Upper lobe of right lung (tissue), 1 donor: ENCODE measurements at regions not wholly inside any gene's neighbourhood (a gene's known extent, or its start where the extent isn't known, plus 50 kb on each side); places are given as distances from the start of the nearest gene placed in this dataset.
"Not testable (repeated sequence)": the region's sequence is repeated elsewhere in the genome, so short reads cannot be mapped to it uniquely, and the experiment has no call there.

Source experiments
- ATAC-seq: fragments of 200-7000 bp; cut with Tn5 transposase; one replicate; pipeline ENCODE4 v1.9.1; 2020; ENCODE audit warnings: mild to moderate bottlenecking, moderate library complexity
- DNase-seq: peaks from one replicate; pipeline ENCODE4 v3.0.0-alpha.2; 2020
- H3K27ac ChIP-seq: fragments of 200-600 bp; one replicate; pipeline ENCODE4 v1.8.0; 2022
- H3K27me3 ChIP-seq: fragments of 200-600 bp; one replicate; pipeline ENCODE4 v1.8.0; 2022; ENCODE audit warnings: mild to moderate bottlenecking
- H3K36me3 ChIP-seq: fragments of 200-600 bp; one replicate; pipeline ENCODE4 v1.8.0; 2022
- H3K4me1 ChIP-seq: fragments of 200-600 bp; one replicate; pipeline ENCODE4 v1.8.0; 2022
- H3K4me3 ChIP-seq: fragments of 200-600 bp; one replicate; pipeline ENCODE4 v1.8.0; 2022; ENCODE audit warnings: mild to moderate bottlenecking
- H3K9me3 ChIP-seq: fragments of 200-600 bp; one replicate; pipeline ENCODE4 v1.8.0; 2022
- CTCF ChIP-seq: fragments of 200-600 bp; IDR thresholded peaks from one replicate; pipeline ENCODE4 v1.8.0; 2022; ENCODE audit warnings: antibody characterized with exemption
- intact Hi-C: fragments of 100-400 bp; cut with DNase I; formaldehyde crosslinking; loops from one replicate; pipeline ENCODE4 v1.11.0; 2022
- donor health status: DM: no; HTN: yes; CAD: no; lungs with severe emphysema.

DNA sequence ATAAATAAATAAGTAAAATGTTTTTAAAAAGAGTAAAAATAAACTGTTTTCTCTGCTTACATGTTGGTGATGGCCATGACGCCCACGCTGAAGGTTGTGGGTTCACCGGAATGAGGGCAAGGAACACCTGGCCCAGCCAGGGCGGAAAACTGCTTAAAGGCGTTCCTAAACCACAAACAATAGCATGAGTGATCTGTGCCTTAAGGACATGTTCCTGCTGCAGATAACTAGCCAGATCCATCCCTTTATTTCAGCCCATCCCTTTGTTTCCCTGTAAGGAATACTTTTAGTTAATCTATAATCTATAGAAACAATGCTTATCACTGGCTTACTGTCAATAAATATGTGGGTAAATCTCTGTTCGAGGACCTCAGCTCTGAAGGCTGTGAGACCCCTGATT is 63.3 kb upstream of the CEP78 start:
- ATAC-seq, DNase-seq, H3K4me3 ChIP-seq, H3K4me1 ChIP-seq, H3K27me3 ChIP-seq, H3K9me3 ChIP-seq, H3K36me3 ChIP-seq, intact Hi-C loops, H3K27ac ChIP-seq: not testable (repeated sequence)

- TF ChIP-seq CTCF, result no peak
- no peak overlapping the region for H3K4me3 ChIP-seq
- H3K9me3 ChIP-seq, result no peaks in the 10 kb centered on the region
- no peaks in the 10 kb centered on the region for H3K36me3 ChIP-seq
- DNase-seq, result no peak
- no peak overlapping the region for H3K27ac ChIP-seq
- no peaks in the 10 kb centered on the region for H3K4me1 ChIP-seq
- intact Hi-C loops, result no loop called here
- H3K27me3 ChIP-seq, result no peaks in the 10 kb centered on the region
- ATAC-seq, result no peak
These were observed 64.2 kb upstream of the CEP78 start for GRCh38 chr9:78171651-78172050.

DNA sequence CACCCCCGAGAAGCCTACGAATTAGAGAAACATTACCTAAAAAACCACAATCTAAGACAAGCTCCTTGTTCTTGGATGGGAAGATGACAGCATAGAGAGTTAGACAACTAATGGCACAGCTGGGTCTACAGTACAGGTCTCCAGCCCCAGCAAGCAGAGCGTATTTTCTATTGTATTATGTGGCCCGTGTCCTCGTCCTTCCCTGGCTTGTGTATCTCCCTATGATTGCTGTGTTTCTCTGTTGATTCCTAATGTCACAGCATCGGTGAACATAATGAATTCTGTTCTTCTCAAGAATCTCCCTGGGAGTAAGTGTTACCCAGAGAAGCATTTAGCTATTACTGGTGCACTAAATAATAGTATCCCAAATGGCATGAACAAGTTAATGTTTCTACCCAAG is 66.8 kb upstream of the CEP78 start:
- H3K27ac ChIP-seq, result no peak overlapping the region
- H3K4me1 ChIP-seq, result no peaks in the 10 kb centered on the region
- intact Hi-C loops, result no loop called here
- ATAC-seq (no peak), DNase-seq (no peak)
- no peaks in the 10 kb centered on the region for H3K36me3 ChIP-seq
- no peaks in the 10 kb centered on the region for H3K9me3 ChIP-seq
- no peaks in the 10 kb centered on the region for H3K27me3 ChIP-seq
- TF ChIP-seq CTCF, result no peak
- H3K4me3 ChIP-seq, result no peak overlapping the region

DNA sequence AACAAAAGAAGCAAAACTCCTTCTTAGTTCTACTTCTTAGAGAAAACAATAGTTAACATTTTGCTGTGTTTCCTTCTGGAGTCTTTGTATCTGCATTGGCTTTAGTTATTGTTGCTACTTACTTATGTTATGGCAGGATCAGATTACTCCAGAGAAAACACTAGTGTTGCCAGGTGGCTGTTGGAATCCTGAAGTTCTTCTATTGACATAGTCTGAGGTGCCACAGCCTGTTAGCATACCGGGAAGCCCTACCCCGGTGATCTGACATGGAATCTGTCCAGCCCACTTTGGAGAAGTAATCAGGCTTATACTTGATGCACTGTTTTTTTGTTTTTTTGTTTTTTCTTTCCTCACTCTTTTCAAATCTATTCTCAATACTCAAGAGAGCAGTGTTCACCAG is 68.5 kb upstream of the CEP78 start:
- no peak overlapping the region for H3K27ac ChIP-seq
- no peaks in the 10 kb centered on the region for H3K9me3 ChIP-seq
- H3K4me3 ChIP-seq, result no peak overlapping the region
- no peak for DNase-seq
- ATAC-seq, result peak; percentile 84
- no peaks in the 10 kb centered on the region for H3K27me3 ChIP-seq
- H3K4me1 ChIP-seq, result no peaks in the 10 kb centered on the region
- H3K36me3 ChIP-seq, result no peaks in the 10 kb centered on the region
- intact Hi-C loops, result no loop called here
- TF ChIP-seq CTCF, result no peak

- Histone ChIP-seq H3K27me3 (no peaks in the 10 kb centered on the region), H3K27ac (no peak overlapping the region), H3K36me3 (no peaks in the 10 kb centered on the region), H3K9me3 (no peaks in the 10 kb centered on the region), H3K4me1 (no peaks in the 10 kb centered on the region), H3K4me3 (no peak overlapping the region)
- DNase-seq, result no peak
- no peak for ATAC-seq
- intact Hi-C loops, result no loop called here
- TF ChIP-seq CTCF, result no peak
These were observed 72.0 kb upstream of the CEP78 start for GRCh38 chr9:78163834-78164233.

DNA sequence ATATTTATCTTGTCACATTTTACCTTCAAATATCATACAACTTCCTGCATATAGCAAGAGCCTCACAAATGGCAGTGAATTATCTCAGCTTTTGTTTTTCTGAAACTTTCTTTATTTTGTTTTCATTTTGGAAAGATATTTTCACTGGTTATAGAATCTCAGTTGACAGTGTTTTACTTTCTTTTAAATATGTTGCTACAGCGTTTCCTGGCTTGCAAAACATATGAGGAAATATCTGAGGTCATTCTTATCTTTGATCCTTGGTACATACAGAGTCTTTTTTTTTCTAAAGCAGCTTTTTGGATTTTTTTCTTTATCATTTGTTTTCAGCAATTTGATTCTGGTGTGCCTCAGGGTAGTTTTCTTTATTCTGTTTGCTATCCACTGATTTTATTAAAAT is 77.6 kb upstream of the CEP78 start:
- no peak for TF ChIP-seq CTCF
- ATAC-seq (no peak), DNase-seq (no peak)
- no peaks in the 10 kb centered on the region for H3K9me3 ChIP-seq
- no peak overlapping the region for H3K4me3 ChIP-seq
- no peaks in the 10 kb centered on the region for H3K4me1 ChIP-seq
- H3K27me3 ChIP-seq, result no peaks in the 10 kb centered on the region
- no peaks in the 10 kb centered on the region for H3K36me3 ChIP-seq
- intact Hi-C loops, result no loop called here
- no peak overlapping the region for H3K27ac ChIP-seq
